Activated CD4-positive, CD25-positive, alpha-beta regulatory T cell treated with anti-CD3 and anti-CD28 coated beads, Interleukin-2, amount 50 U/mL, for 16 hours (primary cell): ENCODE measurements at regions not wholly inside any gene's neighbourhood (a gene's known extent, or its start where the extent isn't known, plus 50 kb on each side); places are given as distances from the start of the nearest gene placed in this dataset.

ENCODE experiments used
- DNase-seq: peaks from one replicate; pipeline ENCODE4 v3.0.0-alpha.2; 2020; ENCODE audit warnings: low read depth, low spot score

- no peak for DNase-seq
These were observed 161.8 kb upstream of the CSF3R start for GRCh38 chr1:36644556-36644955.

GRCh38 chr1:36643371-36644270 lies 160.9 kb upstream of the CSF3R start:
- DNase-seq, result no peak

- DNase-seq, result no peak
These were observed 160.1 kb upstream of the CSF3R start for GRCh38 chr1:36642802-36643201.

- DNase-seq, result no peak
These were observed 159.1 kb upstream of the CSF3R start for GRCh38 chr1:36641776-36642175.

- no peak for DNase-seq
These were observed 156.7 kb upstream of the CSF3R start for GRCh38 chr1:36639461-36639860.

- no peak for DNase-seq
These were observed 155.6 kb upstream of the CSF3R start for GRCh38 chr1:36638268-36638667.

GRCh38 chr1:36636206-36636605 lies 153.5 kb upstream of the CSF3R start:
- no peak for DNase-seq

- DNase-seq, result no peak
These were observed 152.6 kb upstream of the CSF3R start for GRCh38 chr1:36635284-36635683.

GRCh38 chr1:36628804-36629203 lies 146.1 kb upstream of the CSF3R start:
- no peak for DNase-seq

- no peak for DNase-seq
These were observed 143.7 kb upstream of the CSF3R start for GRCh38 chr1:36626435-36626834.

GRCh38 chr1:36625935-36626310 lies 143.2 kb upstream of the CSF3R start:
- no peak for DNase-seq

GRCh38 chr1:36625253-36625934 lies 142.7 kb upstream of the CSF3R start:
- DNase-seq, result no peak

- no peak for DNase-seq
These were observed 141.8 kb upstream of the CSF3R start for GRCh38 chr1:36624466-36624865.

- DNase-seq, result no peak
These were observed 140.3 kb upstream of the CSF3R start for GRCh38 chr1:36622741-36623648.

- DNase-seq, result no peak
These were observed 138.8 kb upstream of the CSF3R start for GRCh38 chr1:36621531-36621930.

GRCh38 chr1:36620142-36620541 lies 137.4 kb upstream of the CSF3R start:
- DNase-seq, result no peak

GRCh38 chr1:36614991-36615390 lies 132.3 kb upstream of the CSF3R start:
- DNase-seq, result no peak

- no peak for DNase-seq
These were observed 131.9 kb upstream of the CSF3R start for GRCh38 chr1:36614571-36614970.

- DNase-seq, result no peak
These were observed 131.0 kb upstream of the CSF3R start for GRCh38 chr1:36613721-36614120.

- no peak for DNase-seq
These were observed 130.2 kb upstream of the CSF3R start for GRCh38 chr1:36612881-36613280.

- no peak for DNase-seq
These were observed 129.4 kb upstream of the CSF3R start for GRCh38 chr1:36612121-36612520.
